HL-60 (cell line): ENCODE measurements at regions not wholly inside any gene's neighbourhood (a gene's known extent, or its start where the extent isn't known, plus 50 kb on each side); places are given as distances from the start of the nearest gene placed in this dataset.

Source experiments
- DNase-seq, 2 experiments: peaks; one replicate each; pipeline ENCODE4 v3.0.0-alpha.2; 2010 to 2020; ENCODE audit warnings: low read depth in 1 of 2, low spot score in 1 of 2
- H3K27ac ChIP-seq: fragments of 250-450 bp; sonication (Bioruptor Pico); replicated peaks from 2 replicates; pipeline ENCODE4 v1.5.1; 2020; ENCODE audit warnings: mild to moderate bottlenecking, moderate library complexity
- H3K27me3 ChIP-seq: fragments of 250-450 bp; sonication (Bioruptor Pico); 2 replicates; pipeline ENCODE4 v1.5.1; 2021; ENCODE audit warnings: mild to moderate bottlenecking, moderate library complexity; ENCODE audit not compliant: insufficient read depth, poor library complexity, severe bottlenecking
- H3K4me3 ChIP-seq: replicated peaks from 2 replicates; pipeline ENCODE4 v1.5.1; 2011; ENCODE audit warnings: mild to moderate bottlenecking, control low read depth, low read length; ENCODE audit not compliant: insufficient read depth
- CTCF ChIP-seq: IDR thresholded peaks from one replicate; pipeline ENCODE4 v1.5.1; 2011; ENCODE audit warnings: low read length, control low read depth, inconsistent platforms; ENCODE audit not compliant: insufficient read depth
- GABPA ChIP-seq: IDR thresholded peaks from 2 replicates; pipeline ENCODE4 v1.6.1; 2012; ENCODE audit warnings: low read depth
- POLR2AphosphoS5 ChIP-seq: IDR thresholded peaks from 2 replicates; pipeline ENCODE4 v1.6.1; 2012; ENCODE audit warnings: low read depth
- REST ChIP-seq: IDR thresholded peaks from 2 replicates; pipeline ENCODE4 v1.6.1; 2012; ENCODE audit warnings: low read depth; ENCODE audit not compliant: insufficient replicate concordance
- SPI1 ChIP-seq: IDR thresholded peaks from 2 replicates; pipeline ENCODE4 v1.6.1; 2012; ENCODE audit warnings: low read depth, mild to moderate bottlenecking, borderline replicate concordance

- no peak for TF ChIP-seq REST
- TF ChIP-seq SPI1 = no peak
- TF ChIP-seq POLR2AphosphoS5 = no peak
- no peak for TF ChIP-seq CTCF
- no peak for TF ChIP-seq GABPA
- no peak overlapping the region for H3K27ac ChIP-seq
- DNase-seq = no peak
- no peak overlapping the region for H3K4me3 ChIP-seq
- H3K27me3 ChIP-seq = no peaks in the 10 kb centered on the region
These were observed 110.9 kb downstream of the NXNL2 start for GRCh38 chr9:88645879-88646199.

- TF ChIP-seq SPI1 (no peak), REST (no peak), POLR2AphosphoS5 (no peak), CTCF (no peak), GABPA (no peak)
- Histone ChIP-seq H3K4me3 (no peak overlapping the region), H3K27ac (no peak overlapping the region), H3K27me3 (no peaks in the 10 kb centered on the region)
- no peak for DNase-seq
These were observed 111.7 kb downstream of the NXNL2 start for GRCh38 chr9:88646539-88647300.

GRCh38 chr9:88651682-88652633, 117.0 kb downstream of the NXNL2 start:
- H3K4me3 ChIP-seq = no peak overlapping the region
- no peak for DNase-seq

More at GRCh38 chr9:88651682-88652633, 117.0 kb downstream of the NXNL2 start:
- no peaks in the 10 kb centered on the region for H3K27me3 ChIP-seq
- TF ChIP-seq REST (no peak), POLR2AphosphoS5 (no peak), CTCF (no peak), GABPA (no peak), SPI1 (no peak)
- no peak overlapping the region for H3K27ac ChIP-seq
